ENCODE measurements at regions not wholly inside any gene's neighbourhood (a gene's known extent, or its start where the extent isn't known, plus 50 kb on each side); places are given as distances from the start of the nearest gene placed in this dataset.

GRCh38 chr20:16944745-16945144 is 196.6 kb downstream of the OTOR start:
- DNase-seq (ENCODE audit: low read depth in 1 of 2, low spot score in 1 of 2): no peak

DNA sequence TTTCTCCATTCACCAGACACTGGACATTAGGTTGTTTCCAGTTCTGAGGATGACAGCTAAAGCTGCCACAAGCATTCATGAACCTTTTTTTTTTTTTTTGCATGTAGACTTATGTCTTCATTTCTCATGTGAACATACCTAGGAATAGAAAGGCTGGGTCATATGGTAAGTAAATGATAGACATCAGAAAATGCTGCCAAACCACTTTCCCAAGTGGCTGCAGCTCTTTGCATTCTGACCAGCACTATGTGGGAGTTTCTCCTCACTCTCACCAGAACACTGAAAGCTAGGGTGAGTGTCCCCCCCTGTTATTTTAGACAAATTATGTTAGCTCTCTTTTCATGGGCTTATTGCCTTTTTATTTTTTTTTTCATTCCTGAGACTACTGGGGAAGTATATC is 197.5 kb downstream of the OTOR start:
- DNase-seq (ENCODE audit: low read depth in 1 of 2, low spot score in 1 of 2): no peak

DNA sequence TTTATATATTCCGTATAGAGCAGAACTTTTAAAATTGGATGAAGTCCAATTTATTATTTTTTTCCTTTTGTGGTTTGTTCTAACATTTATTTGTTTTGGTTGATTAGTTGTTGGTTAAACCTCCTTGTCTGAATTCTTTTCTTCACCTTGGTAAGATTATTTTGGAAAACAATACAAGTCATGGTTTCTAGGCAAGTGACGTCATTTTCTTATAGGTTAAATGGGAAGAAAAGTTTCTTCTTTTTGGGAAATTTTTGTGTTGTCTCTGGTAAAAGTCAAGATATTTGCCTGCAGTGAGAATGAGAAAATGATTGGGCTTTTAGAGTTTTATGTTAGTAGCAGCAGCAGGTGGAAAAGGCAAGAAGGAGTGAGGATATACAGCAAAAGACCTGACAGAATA is 197.9 kb downstream of the OTOR start:
- DNase-seq (ENCODE audit: low read depth in 1 of 2, low spot score in 1 of 2): no peak

DNA sequence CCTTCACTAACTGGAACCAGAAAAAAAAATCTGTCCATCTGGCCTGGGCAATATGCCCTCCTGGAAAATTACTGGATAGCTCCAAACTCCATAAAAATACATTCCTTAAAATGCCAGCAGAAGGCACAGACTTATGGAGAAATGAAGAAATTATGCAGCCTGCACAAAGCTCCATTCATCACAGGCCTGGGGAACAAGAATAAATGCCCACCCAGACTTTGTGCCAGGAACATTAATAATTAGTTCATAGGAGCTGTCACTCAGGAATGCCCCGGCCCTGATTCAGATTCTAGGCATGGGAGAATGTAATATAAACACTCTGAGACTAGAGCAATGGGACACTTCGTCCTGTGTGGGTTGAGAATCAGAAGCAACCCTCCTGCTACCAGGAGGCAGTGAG is 199.3 kb downstream of the OTOR start:
- no peak for DNase-seq (ENCODE audit: low read depth in 1 of 2, low spot score in 1 of 2)

- no peak for DNase-seq (ENCODE audit: low read depth in 1 of 2, low spot score in 1 of 2)
Observed at GRCh38 chr20:16951876-16952275, 203.7 kb downstream of the OTOR start.

DNA sequence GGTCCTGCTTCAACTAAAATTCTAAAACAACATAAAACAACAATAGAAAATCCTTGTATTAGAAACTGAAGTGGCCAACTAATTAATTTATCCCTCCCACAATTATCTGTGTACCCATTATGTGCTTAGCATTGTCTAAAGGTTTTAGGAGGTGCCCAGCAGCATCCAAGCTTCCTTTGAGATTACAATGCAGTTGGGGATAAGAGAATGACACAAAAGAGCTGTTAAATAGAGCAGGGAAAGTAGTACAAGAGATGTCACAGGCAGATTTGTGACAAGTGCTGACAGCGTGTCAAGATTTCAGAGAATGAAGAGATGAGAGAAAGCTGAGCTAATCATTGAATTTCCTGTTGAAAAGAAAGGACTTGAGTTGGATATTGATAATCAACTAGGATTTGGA is 204.8 kb downstream of the OTOR start:
- no peak for DNase-seq (ENCODE audit: low read depth in 1 of 2, low spot score in 1 of 2)

DNA sequence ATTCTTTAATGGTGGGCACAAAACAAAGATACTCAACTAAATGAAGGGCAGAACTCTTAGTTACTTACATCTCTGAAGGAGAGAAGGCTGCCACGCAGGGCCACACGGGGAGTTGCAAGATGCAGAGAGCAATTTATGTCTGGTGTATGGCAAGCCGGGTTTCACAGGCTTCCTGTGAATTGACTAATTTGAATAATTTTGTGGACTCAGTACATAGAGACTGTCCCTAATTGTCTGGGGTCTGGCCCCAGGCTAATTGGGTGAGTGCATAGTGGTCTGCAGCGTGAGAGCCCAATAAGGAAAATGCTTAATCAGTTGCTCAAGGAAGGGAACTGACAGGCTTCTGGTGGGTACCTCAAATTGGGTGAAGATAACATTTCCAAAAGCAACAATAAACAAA is 205.7 kb downstream of the OTOR start:
- DNase-seq (ENCODE audit: low read depth in 1 of 2, low spot score in 1 of 2): no peak

- no peak for DNase-seq (ENCODE audit: low read depth in 1 of 2, low spot score in 1 of 2)
Observed at GRCh38 chr20:16955462-16955861, 207.3 kb downstream of the OTOR start.

DNA sequence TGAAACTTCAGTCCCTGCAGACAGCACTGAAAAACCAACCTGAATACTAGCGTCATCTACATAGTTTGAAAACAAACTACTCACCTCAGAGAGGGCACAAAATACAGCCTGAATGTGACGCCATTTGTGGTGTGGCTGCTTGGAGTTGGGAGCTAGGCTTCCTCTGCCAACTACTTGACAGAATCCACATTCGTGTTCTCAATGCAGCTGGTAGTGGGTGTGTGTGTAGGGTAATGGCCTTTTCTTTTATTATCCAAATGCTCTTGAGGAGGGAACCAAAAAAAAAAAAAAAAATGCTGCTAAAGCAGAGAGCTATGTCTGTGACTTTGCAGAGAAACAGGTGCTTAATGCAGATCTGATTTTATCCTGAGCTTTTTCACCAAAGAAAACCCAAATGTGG is 207.8 kb downstream of the OTOR start:
- DNase-seq (ENCODE audit: low read depth in 1 of 2, low spot score in 1 of 2): no peak

DNA sequence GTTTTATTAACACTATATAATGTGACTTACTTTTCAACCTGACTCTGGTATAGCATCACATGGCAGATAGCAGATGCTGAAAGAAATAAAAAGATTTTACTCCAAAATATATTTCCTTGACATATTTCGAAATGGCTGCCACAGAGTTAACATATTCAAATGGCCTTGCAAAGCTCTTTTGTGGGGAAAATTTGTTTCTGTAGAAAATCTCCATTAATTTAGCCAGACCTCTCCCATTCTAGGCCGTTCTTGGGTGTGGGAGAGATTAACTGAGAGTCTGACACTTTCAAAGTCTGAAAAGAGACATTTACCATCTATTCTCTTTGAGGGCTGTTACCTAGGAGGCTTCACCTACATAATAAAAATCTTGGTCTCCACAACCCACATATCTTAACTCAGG is 217.2 kb downstream of the OTOR start:
- no peak for DNase-seq (ENCODE audit: low read depth in 1 of 2, low spot score in 1 of 2)

GRCh38 chr20:16966276-16966880 is 218.2 kb downstream of the OTOR start:
- DNase-seq (ENCODE audit: low read depth in 1 of 2, low spot score in 1 of 2): no peak

- no peak for DNase-seq (ENCODE audit: low read depth in 1 of 2, low spot score in 1 of 2)
Observed at GRCh38 chr20:16968099-16968498, 219.9 kb downstream of the OTOR start.

DNA sequence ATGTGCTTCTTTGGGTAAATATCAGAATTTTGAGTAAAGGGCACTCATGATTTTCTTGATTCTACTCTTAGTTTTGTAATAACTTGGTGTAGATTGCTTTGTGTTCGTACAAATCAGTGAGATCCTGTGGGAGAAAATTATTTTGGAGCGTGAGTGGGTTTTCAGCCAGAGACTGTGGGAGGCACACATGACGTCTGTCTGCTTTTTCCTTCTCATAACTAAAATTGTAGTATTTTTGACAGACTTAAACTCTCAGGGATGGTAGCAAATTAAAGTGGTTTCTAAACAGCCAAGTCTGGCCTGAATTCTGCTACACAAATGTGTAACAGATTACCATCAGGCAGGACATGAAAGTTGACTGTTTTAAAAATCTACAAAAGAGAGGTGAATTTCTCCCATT is 222.6 kb downstream of the OTOR start:
- no peak for DNase-seq (ENCODE audit: low read depth in 1 of 2, low spot score in 1 of 2)

GRCh38 chr20:16974080-16974854 is 226.1 kb downstream of the OTOR start:
- DNase-seq (ENCODE audit: low read depth in 1 of 2, low spot score in 1 of 2): no peak

DNA sequence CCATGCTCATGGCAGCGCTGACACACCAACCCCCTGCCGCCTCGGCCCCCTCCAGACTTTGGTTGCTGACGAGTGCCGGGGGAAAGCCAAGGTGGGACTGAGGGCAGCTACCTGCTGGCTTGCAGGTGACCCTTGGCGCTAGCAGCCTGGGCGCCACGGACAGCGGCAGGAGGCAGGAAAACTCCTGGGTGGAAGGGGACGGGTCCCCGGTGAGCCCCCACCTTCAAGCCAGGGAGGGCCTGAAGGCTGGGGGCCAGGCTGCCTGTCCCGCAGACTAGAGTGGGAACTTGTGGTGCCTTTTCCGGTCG is 226.7 kb downstream of the OTOR start:
- DNase-seq (ENCODE audit: low read depth in 1 of 2, low spot score in 1 of 2): no peak

DNA sequence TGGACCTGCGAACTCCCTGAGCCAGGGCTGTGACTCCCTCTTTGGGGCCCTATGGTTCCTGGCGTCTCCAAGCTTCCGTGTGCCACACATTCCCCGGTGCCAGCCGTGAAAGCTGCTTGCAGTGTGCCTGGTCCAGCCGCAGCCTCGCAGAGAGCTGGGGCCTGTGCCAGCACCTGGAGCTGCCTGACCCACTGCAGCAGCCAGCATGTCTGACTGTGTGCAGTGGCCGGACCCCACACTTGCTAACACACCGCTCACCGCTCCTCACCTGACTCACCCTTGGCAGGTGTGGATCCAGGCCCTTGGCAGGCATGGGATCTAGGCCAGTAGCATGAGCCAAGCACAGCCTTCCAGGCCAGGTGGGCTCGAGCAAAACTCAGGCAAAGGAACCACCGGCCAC is 227.5 kb downstream of the OTOR start:
- DNase-seq (ENCODE audit: low read depth in 1 of 2, low spot score in 1 of 2): no peak

DNA sequence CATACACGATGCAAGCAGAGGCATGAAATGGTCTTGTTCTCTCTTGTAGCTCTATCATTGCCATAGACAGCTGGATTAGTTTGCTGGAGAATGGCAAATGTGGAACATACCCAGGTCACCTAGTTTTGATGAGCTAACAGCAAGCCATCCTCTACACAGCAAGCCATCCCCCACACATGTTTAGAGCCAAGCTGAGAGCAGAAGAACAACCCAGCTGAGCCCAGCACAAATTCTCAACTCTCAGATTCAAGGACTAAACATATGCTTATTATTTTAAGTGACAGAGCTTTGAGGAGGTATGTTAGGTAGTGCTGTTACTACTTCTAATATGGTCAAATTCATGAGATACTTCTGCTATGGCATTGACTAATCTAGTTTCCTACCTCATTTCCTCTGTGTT is 230.3 kb downstream of the OTOR start:
- DNase-seq (ENCODE audit: low read depth in 1 of 2, low spot score in 1 of 2): no peak

DNA sequence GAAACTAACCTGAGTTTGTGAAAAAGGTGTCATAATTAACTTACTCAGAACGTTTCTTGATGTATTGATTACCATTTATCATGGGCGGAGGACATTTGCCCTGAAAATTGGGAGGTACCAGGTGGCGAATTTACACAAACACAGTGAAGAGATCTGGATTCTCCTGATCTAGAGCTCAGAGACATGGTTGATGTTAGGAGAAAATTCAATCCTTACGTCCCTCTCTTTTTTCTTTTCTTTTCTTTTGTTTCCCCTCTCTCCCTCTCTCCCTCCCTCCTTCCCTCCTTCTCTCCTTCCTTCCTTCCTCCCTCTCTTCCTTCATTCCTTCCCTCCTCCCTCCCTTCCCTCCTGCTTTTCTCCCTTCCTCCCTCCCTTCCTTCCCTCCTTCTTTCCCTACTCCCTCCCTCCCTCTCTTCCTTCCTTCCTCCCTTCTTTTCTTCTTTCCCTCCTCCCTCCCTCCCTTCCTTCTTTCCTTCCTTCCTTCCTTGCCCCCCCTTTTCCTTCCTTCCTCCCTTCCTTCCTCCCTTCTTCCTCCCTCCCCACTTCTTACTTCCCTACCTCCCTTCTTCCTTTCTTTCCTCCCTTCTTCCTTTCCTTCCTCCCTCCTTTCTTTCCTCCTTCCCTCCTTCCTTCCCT is 234.1 kb downstream of the OTOR start:
- no peak for DNase-seq (ENCODE audit: low read depth in 1 of 2, low spot score in 1 of 2)

GRCh38 chr20:16984481-16984880 is 236.3 kb downstream of the OTOR start:
- DNase-seq (ENCODE audit: low read depth in 1 of 2, low spot score in 1 of 2): no peak

- DNase-seq (ENCODE audit: low read depth in 1 of 2, low spot score in 1 of 2): no peak
Observed at GRCh38 chr20:17003170-17003870, 223.5 kb upstream of the PCSK2 start.

DNA sequence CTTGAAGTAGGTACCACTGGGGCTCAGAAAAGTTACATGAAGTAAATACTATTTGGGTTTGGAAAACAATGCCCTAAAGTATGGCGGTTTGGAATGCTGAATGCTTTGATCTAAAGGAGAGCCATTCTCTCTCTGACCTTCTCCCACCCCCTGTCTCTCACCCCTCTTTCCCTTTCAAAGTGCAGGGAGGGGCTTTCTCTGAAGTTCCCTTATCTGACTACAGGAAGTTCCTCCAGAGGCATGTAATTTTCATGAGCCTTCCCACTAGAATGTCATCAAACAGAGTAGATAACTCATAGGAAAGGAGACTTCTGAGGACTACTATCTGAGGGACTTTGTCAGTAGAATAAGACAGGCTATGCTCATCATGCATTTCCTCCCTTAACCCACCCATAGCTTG is 216.7 kb upstream of the PCSK2 start:
- DNase-seq (ENCODE audit: low read depth in 1 of 2, low spot score in 1 of 2): no peak

GRCh38 chr20:17012546-17013226 is 214.2 kb upstream of the PCSK2 start:
- DNase-seq (ENCODE audit: low read depth in 1 of 2, low spot score in 1 of 2): no peak
